ENCODE measurements at regions not wholly inside any gene's neighbourhood (a gene's known extent, or its start where the extent isn't known, plus 50 kb on each side); places are given as distances from the start of the nearest gene placed in this dataset.

DNA sequence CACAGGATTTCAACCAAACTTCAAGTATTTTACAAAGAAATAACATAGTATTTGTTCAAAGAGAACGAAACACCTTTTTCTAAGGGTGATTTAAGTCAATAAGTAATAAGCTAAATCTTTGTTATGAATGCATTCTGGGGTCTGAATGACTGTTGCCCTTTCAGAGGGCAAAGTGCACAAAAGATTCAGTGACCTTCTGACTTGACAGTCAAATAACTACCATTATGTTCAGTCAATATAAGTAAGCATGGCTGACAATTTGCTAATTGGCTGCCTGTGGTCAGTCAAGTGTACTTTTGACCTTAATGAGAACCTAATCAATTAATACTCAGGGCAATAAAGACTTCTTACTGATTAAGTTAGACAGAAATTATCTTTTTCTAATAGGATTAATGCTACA is 133.1 kb upstream of the NANOGP8 start:
- DNase-seq = no peak
- H3K4me1 ChIP-seq = no peaks in the 10 kb centered on the region
- H3K27me3 ChIP-seq = no peaks in the 10 kb centered on the region
- H3K27ac ChIP-seq = no peak overlapping the region
- no peak overlapping the region for H3K4me3 ChIP-seq
- WGBS, 2 donors (ENCODE audit: low coverage in 1 of 2) = 73 to 88% methylated on average over 1 of the region's 1 CpG
- in situ Hi-C loops (cut with MboI; ENCODE audit: low pct_ligation_motif_present in 1 of 4, low pct_unique_long_range_greater_than_20kb in 1 of 4, low sequenced_read_pairs in 3 of 4) = no loop called here
- TF ChIP-seq POLR2A (IDR thresholded peaks at IDR 0.05) = no peak
- TF ChIP-seq, protein P1, sequence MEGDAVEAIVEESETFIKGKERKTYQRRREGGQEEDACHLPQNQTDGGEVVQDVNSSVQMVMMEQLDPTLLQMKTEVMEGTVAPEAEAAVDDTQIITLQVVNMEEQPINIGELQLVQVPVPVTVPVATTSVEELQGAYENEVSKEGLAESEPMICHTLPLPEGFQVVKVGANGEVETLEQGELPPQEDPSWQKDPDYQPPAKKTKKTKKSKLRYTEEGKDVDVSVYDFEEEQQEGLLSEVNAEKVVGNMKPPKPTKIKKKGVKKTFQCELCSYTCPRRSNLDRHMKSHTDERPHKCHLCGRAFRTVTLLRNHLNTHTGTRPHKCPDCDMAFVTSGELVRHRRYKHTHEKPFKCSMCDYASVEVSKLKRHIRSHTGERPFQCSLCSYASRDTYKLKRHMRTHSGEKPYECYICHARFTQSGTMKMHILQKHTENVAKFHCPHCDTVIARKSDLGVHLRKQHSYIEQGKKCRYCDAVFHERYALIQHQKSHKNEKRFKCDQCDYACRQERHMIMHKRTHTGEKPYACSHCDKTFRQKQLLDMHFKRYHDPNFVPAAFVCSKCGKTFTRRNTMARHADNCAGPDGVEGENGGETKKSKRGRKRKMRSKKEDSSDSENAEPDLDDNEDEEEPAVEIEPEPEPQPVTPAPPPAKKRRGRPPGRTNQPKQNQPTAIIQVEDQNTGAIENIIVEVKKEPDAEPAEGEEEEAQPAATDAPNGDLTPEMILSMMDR (IDR thresholded peaks at IDR 0.05) = no peak
- no peaks in the 10 kb centered on the region for H3K36me3 ChIP-seq
- no peaks in the 10 kb centered on the region for H3K9me3 ChIP-seq
- intact Hi-C loops (cut with DNase I; ENCODE audit: low total_unique reads) = no loop called here

DNA sequence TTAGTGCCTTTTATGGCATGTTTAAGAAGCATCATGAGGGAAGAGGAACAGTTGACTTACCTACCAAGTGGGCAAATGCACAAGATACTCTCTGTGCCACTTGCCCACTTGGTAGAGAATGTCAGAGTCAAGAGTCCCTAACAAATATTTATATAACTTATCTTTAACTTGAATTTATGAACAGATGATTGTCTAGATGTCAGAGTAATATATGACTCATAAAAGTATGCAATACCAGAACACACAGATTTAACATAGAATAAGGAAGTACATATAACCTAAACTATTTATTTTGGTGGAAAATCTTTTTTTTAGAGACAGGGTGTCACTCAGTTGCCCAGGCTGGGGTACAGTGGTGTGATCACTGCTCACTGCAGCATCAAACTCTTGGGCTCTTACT is 130.0 kb upstream of the NANOGP8 start:
- no peak overlapping the region for H3K4me3 ChIP-seq
- H3K9me3 ChIP-seq = no peaks in the 10 kb centered on the region
- no peak for DNase-seq
- no peak overlapping the region for H3K27ac ChIP-seq
- in situ Hi-C loops (cut with MboI; ENCODE audit: low pct_ligation_motif_present in 1 of 4, low pct_unique_long_range_greater_than_20kb in 1 of 4, low sequenced_read_pairs in 3 of 4) = no loop called here
- H3K36me3 ChIP-seq = no peaks in the 10 kb centered on the region
- no peaks in the 10 kb centered on the region for H3K27me3 ChIP-seq
- intact Hi-C loops (cut with DNase I; ENCODE audit: low total_unique reads) = no loop called here
- H3K4me1 ChIP-seq = no peaks in the 10 kb centered on the region
- TF ChIP-seq, protein P1 (IDR thresholded peaks at IDR 0.05) = no peak
- TF ChIP-seq POLR2AphosphoS5 (IDR thresholded peaks at IDR 0.05) = no peak
- no peak for TF ChIP-seq POLR2A (IDR thresholded peaks at IDR 0.05)
- TF ChIP-seq EP300 (IDR thresholded peaks at IDR 0.05; ENCODE audit: low read depth) = no peak

DNA sequence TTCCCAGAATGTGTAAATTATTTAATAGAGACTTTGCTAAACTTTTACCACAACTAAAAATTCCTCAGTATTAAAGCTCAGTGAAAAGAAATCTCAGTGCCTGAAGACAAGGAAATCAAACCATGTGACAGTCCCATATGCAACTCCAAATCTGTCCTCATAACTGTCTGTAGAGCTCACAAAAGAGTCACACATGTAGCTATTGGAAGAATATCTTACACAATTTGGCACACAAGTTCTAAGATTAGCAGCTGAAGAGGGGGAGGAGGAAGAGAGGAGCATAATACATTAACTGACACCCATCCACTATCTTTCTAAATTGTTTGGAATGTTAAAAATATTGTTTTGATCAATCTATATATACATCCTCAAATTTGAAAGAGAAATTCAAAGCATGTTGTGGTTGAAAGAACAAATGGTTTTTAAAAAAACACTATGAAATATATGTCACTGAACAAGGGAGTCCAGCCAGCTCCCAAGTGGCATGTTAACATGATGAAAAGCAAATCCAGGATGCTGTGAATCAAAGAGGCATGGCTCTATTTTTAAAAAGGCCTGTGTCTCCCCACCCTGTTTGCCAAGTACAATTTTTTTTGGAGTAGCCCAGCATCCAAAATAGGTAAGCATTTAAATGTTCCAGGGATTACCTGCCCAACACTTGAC is 126.3 kb upstream of the NANOGP8 start:
- in situ Hi-C loops (cut with MboI; ENCODE audit: low pct_ligation_motif_present in 1 of 4, low pct_unique_long_range_greater_than_20kb in 1 of 4, low sequenced_read_pairs in 3 of 4) = no loop called here
- Histone ChIP-seq H3K36me3 (no peaks in the 10 kb centered on the region), H3K4me1 (no peaks in the 10 kb centered on the region), H3K27me3 (no peaks in the 10 kb centered on the region), H3K27ac (no peak overlapping the region), H3K4me3 (no peak overlapping the region), H3K9me3 (no peaks in the 10 kb centered on the region)
- TF ChIP-seq POLR2AphosphoS5 (IDR thresholded peaks at IDR 0.05) (no peak), POLR2A (IDR thresholded peaks at IDR 0.05) (no peak), EP300 (IDR thresholded peaks at IDR 0.05; ENCODE audit: low read depth) (no peak)
- TF ChIP-seq, protein P1 (IDR thresholded peaks at IDR 0.05) = no peak
- intact Hi-C loops (cut with DNase I; ENCODE audit: low total_unique reads) = no loop called here
- no peak for DNase-seq

- no peak for DNase-seq
- H3K27me3 ChIP-seq = no peaks in the 10 kb centered on the region
- no peaks in the 10 kb centered on the region for H3K4me1 ChIP-seq
- intact Hi-C loops (cut with DNase I; ENCODE audit: low total_unique reads) = no loop called here
- no peaks in the 10 kb centered on the region for H3K36me3 ChIP-seq
- in situ Hi-C loops (cut with MboI; ENCODE audit: low pct_ligation_motif_present in 1 of 4, low pct_unique_long_range_greater_than_20kb in 1 of 4, low sequenced_read_pairs in 3 of 4) = no loop called here
- WGBS, 2 donors (ENCODE audit: low coverage in 1 of 2) = 44 to 45% methylated on average over 2 of the region's 2 CpGs
- H3K9me3 ChIP-seq = no peaks in the 10 kb centered on the region
- H3K4me3 ChIP-seq = no peak overlapping the region
- no peak overlapping the region for H3K27ac ChIP-seq
- TF ChIP-seq POLR2A (IDR thresholded peaks at IDR 0.05) (no peak), POLR2AphosphoS5 (IDR thresholded peaks at IDR 0.05) (no peak), EP300 (IDR thresholded peaks at IDR 0.05; ENCODE audit: low read depth) (no peak)
- TF ChIP-seq, protein P1 (IDR thresholded peaks at IDR 0.05) = no peak
These were observed 125.3 kb upstream of the NANOGP8 start for GRCh38 chr15:35210370-35210769.
